ENCODE measurements at regions not wholly inside any gene's neighbourhood (a gene's known extent, or its start where the extent isn't known, plus 50 kb on each side); places are given as distances from the start of the nearest gene placed in this dataset.

DNA sequence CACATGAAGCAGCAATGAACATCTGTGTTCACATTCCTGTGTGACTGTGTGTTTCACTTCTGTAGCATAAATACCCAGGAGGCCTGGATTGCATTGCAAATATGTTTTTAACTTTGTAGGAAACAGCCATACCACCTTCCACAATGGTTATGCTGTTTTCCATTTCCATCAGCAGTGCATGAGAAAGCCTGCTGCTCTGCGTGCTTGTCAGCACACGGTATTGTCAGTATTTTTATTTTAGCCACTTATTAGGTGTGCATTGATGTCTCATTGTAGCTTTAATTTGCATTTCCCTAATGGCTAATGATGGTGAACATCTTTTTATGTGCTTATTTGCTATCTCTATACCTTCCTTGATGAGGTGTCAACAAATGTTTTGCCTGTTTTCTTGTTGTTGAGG, 355.9 kb downstream of the TRIML1 start:
- Histone ChIP-seq H3K14ac (ENCODE audit: low read length) (no peak overlapping the region), H2BK5ac (ENCODE audit: low read length) (no peak overlapping the region), H3K27me3 (ENCODE audit: control insufficient read depth in 3 of 3, insufficient read depth in 3 of 3, low read depth in 1 of 3, low read length in 3 of 3) (no peaks in the 10 kb centered on the region), H3K23ac (ENCODE audit: low read depth, low read length, poor library complexity) (no peak overlapping the region), H3K4ac (ENCODE audit: low read length) (no peak overlapping the region), H2BK15ac (ENCODE audit: low read length) (no peak overlapping the region), H2AFZ (ENCODE audit: low read length) (no peak overlapping the region), H3K9me3 (replicated peaks in 1 of 2; ENCODE audit: control insufficient read depth in 2 of 2, insufficient read depth in 1 of 2, low read depth in 1 of 2, low read length in 2 of 2) (peaks cover 0 to 2% of the 10 kb centered on the region in 2 donors), H3K4me1 (ENCODE audit: control insufficient read depth in 2 of 2, insufficient read depth in 1 of 2, low read depth in 1 of 2, low read length in 2 of 2) (no peaks in the 10 kb centered on the region), H3K36me3 (replicated peaks in 1 of 2; ENCODE audit: control insufficient read depth in 2 of 2, insufficient read depth in 2 of 2, low read length in 2 of 2) (no peaks in the 10 kb centered on the region), H3K4me3 (ENCODE audit: low read length in 2 of 2) (no peak overlapping the region), H2AK5ac (ENCODE audit: low read depth, low read length) (no peak overlapping the region), H3K18ac (ENCODE audit: low read length) (no peak overlapping the region), H4K8ac (ENCODE audit: low read depth, low read length) (no peak overlapping the region), H3K27ac (replicated peaks; ENCODE audit: low read length) (no peak overlapping the region), H3K79me1 (ENCODE audit: low read depth, low read length) (no peaks in the 10 kb centered on the region), H4K91ac (ENCODE audit: low read depth, low read length, poor library complexity) (no peak overlapping the region), H2BK12ac (ENCODE audit: low read length) (no peak overlapping the region), H2BK120ac (ENCODE audit: low read depth, low read length) (no peak overlapping the region), H3K9ac (ENCODE audit: low read depth, low read length, poor library complexity) (no peak overlapping the region), H3K4me2 (ENCODE audit: insufficient read depth, low read length, poor library complexity, severe bottlenecking) (no peak overlapping the region)
- no CpG with 5 or more reads among the region's 2 CpGs for WGBS, 2 donors (ENCODE audit: extremely low coverage in 2 of 2, insufficient read length in 2 of 2, insufficient replicate concordance in 1 of 2)
- no peak for DNase-seq (ENCODE audit: low spot score)

DNA sequence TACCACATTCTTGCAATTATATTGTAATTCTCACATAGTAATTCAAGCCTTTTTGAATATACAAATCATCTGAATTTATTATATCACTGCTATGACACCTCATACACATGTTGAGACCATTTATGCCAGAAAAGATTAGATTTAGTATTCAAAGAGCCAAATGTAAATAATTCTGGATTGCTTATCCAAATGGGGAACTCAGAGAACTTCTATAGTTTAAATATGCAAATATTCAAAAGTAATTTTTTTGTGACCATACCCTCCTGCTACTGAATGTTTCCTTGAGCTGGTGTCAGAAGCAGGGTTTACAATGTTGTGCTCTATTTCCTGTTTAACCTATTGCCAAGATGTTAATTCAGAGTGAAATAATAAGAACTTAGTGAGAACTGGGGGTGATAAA, 372.2 kb downstream of the TRIML1 start:
- H3K27ac ChIP-seq (replicated peaks; ENCODE audit: low read length) = no peak overlapping the region
- H2BK5ac ChIP-seq (ENCODE audit: low read length) = no peak overlapping the region
- no peak overlapping the region for H4K8ac ChIP-seq (ENCODE audit: low read depth, low read length)
- no peak overlapping the region for H2AFZ ChIP-seq (ENCODE audit: low read length)
- no peak overlapping the region for H2AK5ac ChIP-seq (ENCODE audit: low read depth, low read length)
- H3K79me1 ChIP-seq (ENCODE audit: low read depth, low read length) = no peaks in the 10 kb centered on the region
- H2BK120ac ChIP-seq (ENCODE audit: low read depth, low read length) = no peak overlapping the region
- no peaks in the 10 kb centered on the region for H3K27me3 ChIP-seq (ENCODE audit: control insufficient read depth in 3 of 3, insufficient read depth in 3 of 3, low read depth in 1 of 3, low read length in 3 of 3)
- no peak overlapping the region for H3K23ac ChIP-seq (ENCODE audit: low read depth, low read length, poor library complexity)
- no peak overlapping the region for H2BK12ac ChIP-seq (ENCODE audit: low read length)
- H3K36me3 ChIP-seq (replicated peaks in 1 of 2; ENCODE audit: control insufficient read depth in 2 of 2, insufficient read depth in 2 of 2, low read length in 2 of 2) = no peaks in the 10 kb centered on the region
- H3K4ac ChIP-seq (ENCODE audit: low read length) = no peak overlapping the region
- H3K9ac ChIP-seq (ENCODE audit: low read depth, low read length, poor library complexity) = no peak overlapping the region
- H3K4me2 ChIP-seq (ENCODE audit: insufficient read depth, low read length, poor library complexity, severe bottlenecking) = no peak overlapping the region
- no peak overlapping the region for H3K18ac ChIP-seq (ENCODE audit: low read length)
- no peaks in the 10 kb centered on the region for H3K9me3 ChIP-seq (replicated peaks in 1 of 2; ENCODE audit: control insufficient read depth in 2 of 2, insufficient read depth in 1 of 2, low read depth in 1 of 2, low read length in 2 of 2)
- DNase-seq (ENCODE audit: low spot score) = no peak
- no peak overlapping the region for H2BK15ac ChIP-seq (ENCODE audit: low read length)
- no peak overlapping the region for H3K14ac ChIP-seq (ENCODE audit: low read length)
- no peak overlapping the region for H3K4me3 ChIP-seq (ENCODE audit: low read length in 2 of 2)
- H4K91ac ChIP-seq (ENCODE audit: low read depth, low read length, poor library complexity) = no peak overlapping the region
- H3K4me1 ChIP-seq (ENCODE audit: control insufficient read depth in 2 of 2, insufficient read depth in 1 of 2, low read depth in 1 of 2, low read length in 2 of 2) = no peaks in the 10 kb centered on the region

DNA sequence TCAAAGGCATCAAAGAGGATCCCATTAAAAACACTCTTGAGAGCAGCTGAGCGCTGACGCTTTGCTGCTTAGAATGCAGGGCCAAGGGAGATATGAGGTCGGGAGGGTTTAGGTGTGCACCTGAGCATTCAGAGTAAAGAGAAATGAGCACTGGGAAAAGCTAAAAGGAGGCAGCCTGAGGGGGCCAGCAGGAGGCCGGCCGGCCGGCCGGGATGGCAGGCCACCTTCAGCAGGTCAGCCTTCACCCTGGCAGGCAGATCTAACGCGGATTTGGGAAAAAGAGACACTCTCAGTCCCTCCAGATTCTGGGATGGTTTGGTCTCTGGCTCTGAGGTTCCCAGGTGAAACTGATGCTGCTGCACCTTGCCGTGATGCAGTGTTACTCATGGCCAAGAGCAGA, 393.5 kb downstream of the TRIML1 start:
- Histone ChIP-seq H4K8ac (ENCODE audit: low read depth, low read length) (no peak overlapping the region), H3K27me3 (ENCODE audit: control insufficient read depth in 3 of 3, insufficient read depth in 3 of 3, low read depth in 1 of 3, low read length in 3 of 3) (no peaks in the 10 kb centered on the region), H2BK12ac (ENCODE audit: low read length) (no peak overlapping the region), H3K79me1 (ENCODE audit: low read depth, low read length) (no peaks in the 10 kb centered on the region), H3K9me3 (replicated peaks in 1 of 2; ENCODE audit: control insufficient read depth in 2 of 2, insufficient read depth in 1 of 2, low read depth in 1 of 2, low read length in 2 of 2) (peaks cover 0 to 1% of the 10 kb centered on the region in 2 donors), H3K4me1 (ENCODE audit: control insufficient read depth in 2 of 2, insufficient read depth in 1 of 2, low read depth in 1 of 2, low read length in 2 of 2) (no peaks in the 10 kb centered on the region), H3K23ac (ENCODE audit: low read depth, low read length, poor library complexity) (no peak overlapping the region), H3K36me3 (replicated peaks in 1 of 2; ENCODE audit: control insufficient read depth in 2 of 2, insufficient read depth in 2 of 2, low read length in 2 of 2) (no peaks in the 10 kb centered on the region), H3K18ac (ENCODE audit: low read length) (no peak overlapping the region), H3K4me3 (ENCODE audit: low read length in 2 of 2) (no peak overlapping the region), H2AK5ac (ENCODE audit: low read depth, low read length) (no peak overlapping the region), H4K91ac (ENCODE audit: low read depth, low read length, poor library complexity) (no peak overlapping the region), H2AFZ (ENCODE audit: low read length) (no peak overlapping the region), H2BK5ac (ENCODE audit: low read length) (no peak overlapping the region), H3K9ac (ENCODE audit: low read depth, low read length, poor library complexity) (no peak overlapping the region), H3K27ac (replicated peaks; ENCODE audit: low read length) (no peak overlapping the region), H3K4ac (ENCODE audit: low read length) (no peak overlapping the region), H2BK15ac (ENCODE audit: low read length) (no peak overlapping the region), H2BK120ac (ENCODE audit: low read depth, low read length) (no peak overlapping the region), H3K4me2 (ENCODE audit: insufficient read depth, low read length, poor library complexity, severe bottlenecking) (no peak overlapping the region), H3K14ac (ENCODE audit: low read length) (no peak overlapping the region)
- DNase-seq (ENCODE audit: low spot score) = no peak
- WGBS, 2 donors (ENCODE audit: extremely low coverage in 2 of 2, insufficient read length in 2 of 2, insufficient replicate concordance in 1 of 2) = no CpG with 5 or more reads among the region's 10 CpGs

DNA sequence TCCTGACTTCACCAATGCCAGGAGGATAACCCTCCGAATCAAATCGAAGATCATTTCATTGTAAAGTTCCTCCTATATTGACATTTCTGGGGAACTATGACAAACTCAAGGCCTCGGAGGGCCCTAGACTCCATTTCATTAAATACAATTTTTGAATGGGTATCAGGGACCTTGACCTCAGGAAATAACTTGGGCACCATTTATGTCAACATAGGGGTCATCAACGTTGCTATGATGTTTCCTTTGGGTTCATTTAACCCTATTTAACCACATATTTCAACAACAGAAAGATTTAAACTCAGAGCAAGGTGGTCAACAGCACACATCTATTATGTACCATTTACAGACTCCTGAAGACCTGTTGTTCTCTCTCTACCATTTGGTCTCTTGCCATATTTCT, 395.1 kb downstream of the TRIML1 start:
- Histone ChIP-seq H3K4me3 (ENCODE audit: low read length in 2 of 2) (no peak overlapping the region), H3K9ac (ENCODE audit: low read depth, low read length, poor library complexity) (no peak overlapping the region), H2BK15ac (ENCODE audit: low read length) (no peak overlapping the region), H3K4me1 (ENCODE audit: control insufficient read depth in 2 of 2, insufficient read depth in 1 of 2, low read depth in 1 of 2, low read length in 2 of 2) (no peaks in the 10 kb centered on the region), H3K79me1 (ENCODE audit: low read depth, low read length) (no peaks in the 10 kb centered on the region), H2AFZ (ENCODE audit: low read length) (no peak overlapping the region), H3K9me3 (replicated peaks in 1 of 2; ENCODE audit: control insufficient read depth in 2 of 2, insufficient read depth in 1 of 2, low read depth in 1 of 2, low read length in 2 of 2) (peaks cover 0 to 3% of the 10 kb centered on the region in 2 donors), H4K8ac (ENCODE audit: low read depth, low read length) (no peak overlapping the region), H3K27me3 (ENCODE audit: control insufficient read depth in 3 of 3, insufficient read depth in 3 of 3, low read depth in 1 of 3, low read length in 3 of 3) (no peaks in the 10 kb centered on the region), H2BK5ac (ENCODE audit: low read length) (no peak overlapping the region), H3K4me2 (ENCODE audit: insufficient read depth, low read length, poor library complexity, severe bottlenecking) (no peak overlapping the region), H2BK12ac (ENCODE audit: low read length) (no peak overlapping the region), H4K91ac (ENCODE audit: low read depth, low read length, poor library complexity) (no peak overlapping the region), H3K18ac (ENCODE audit: low read length) (no peak overlapping the region), H2BK120ac (ENCODE audit: low read depth, low read length) (no peak overlapping the region), H3K23ac (ENCODE audit: low read depth, low read length, poor library complexity) (no peak overlapping the region), H3K14ac (ENCODE audit: low read length) (no peak overlapping the region), H3K4ac (ENCODE audit: low read length) (no peak overlapping the region), H3K27ac (replicated peaks; ENCODE audit: low read length) (no peak overlapping the region), H2AK5ac (ENCODE audit: low read depth, low read length) (no peak overlapping the region), H3K36me3 (replicated peaks in 1 of 2; ENCODE audit: control insufficient read depth in 2 of 2, insufficient read depth in 2 of 2, low read length in 2 of 2) (no peaks in the 10 kb centered on the region)
- WGBS, 2 donors (ENCODE audit: extremely low coverage in 2 of 2, insufficient read length in 2 of 2, insufficient replicate concordance in 1 of 2) = no CpG with 5 or more reads among the region's 4 CpGs
- DNase-seq (ENCODE audit: low spot score) = no peak

Measured in neuronal stem cell (in vitro differentiated cells).